ENCODE measurements at regions not wholly inside any gene's neighbourhood (a gene's known extent, or its start where the extent isn't known, plus 50 kb on each side); places are given as distances from the start of the nearest gene placed in this dataset.

GRCh38 chr1:227369102-227369760 lies 50.9 kb upstream of the CDC42BPA start:
- TF ChIP-seq POLR2A (IDR thresholded peaks at IDR 0.05; ENCODE audit: low read length): no peak
- no peak for TF ChIP-seq GATA1 (IDR thresholded peaks at IDR 0.05; ENCODE audit: low read depth, low read length)
